Thoracic aorta (tissue), 2 donors: ENCODE measurements at regions not wholly inside any gene's neighbourhood (a gene's known extent, or its start where the extent isn't known, plus 50 kb on each side); places are given as distances from the start of the nearest gene placed in this dataset.

Experiments used
- ATAC-seq: fragments of 150-250 bp; one replicate; pipeline ENCODE4 v1.8.0; 2017; ENCODE audit warnings: low read depth; ENCODE audit not compliant: insufficient number of reproducible peaks, low FRiP score
- DNase-seq: peaks from one replicate; pipeline ENCODE4 v3.0.0-alpha.2; 2020; ENCODE audit warnings: low spot score
- H3K27ac ChIP-seq, 2 donors: fragments of 200-600 bp; sonication (generic); 1 replicate in 1 of 2; 2 replicates in 1 of 2; pipeline ENCODE4 v1.5.1; 2016; ENCODE audit warnings: mild to moderate bottlenecking in 2 of 2, moderate library complexity in 2 of 2
- H3K27me3 ChIP-seq: fragments of 200-600 bp; sonication (generic); replicated peaks from 2 replicates; pipeline ENCODE4 v1.6.0; 2016; ENCODE audit warnings: mild to moderate bottlenecking; ENCODE audit not compliant: insufficient read depth
- H3K36me3 ChIP-seq: fragments of 200-600 bp; sonication (generic); one replicate; pipeline ENCODE4 v1.5.1; 2016
- H3K4me1 ChIP-seq, 2 donors: fragments of 200-600 bp; sonication (generic); 1 replicate in 1 of 2; 2 replicates in 1 of 2; pipeline versions ENCODE4 v1.5.1 to v1.6.0; 2016; ENCODE audit warnings: low read depth in 2 of 2, mild to moderate bottlenecking in 1 of 2; ENCODE audit not compliant: control insufficient read depth in 1 of 2
- H3K4me3 ChIP-seq: fragments of 200-600 bp; sonication (generic); 2 replicates; pipeline ENCODE4 v1.5.1; 2016; ENCODE audit warnings: mild to moderate bottlenecking
- H3K9me3 ChIP-seq: fragments of 200-600 bp; sonication (generic); 2 replicates; pipeline ENCODE4 v1.5.1; 2016
- CTCF ChIP-seq: fragments of 200-600 bp; sonication (generic); IDR thresholded peaks from one replicate; pipeline ENCODE4 v1.5.1; 2019; ENCODE audit warnings: antibody characterized with exemption

GRCh38 chr6:112710710-112711109 lies 363.6 kb downstream of the RFPL4B start:
- no peak overlapping the region for H3K27ac ChIP-seq
- DNase-seq, result no peak
- no peaks in the 10 kb centered on the region for H3K9me3 ChIP-seq
- no peak overlapping the region for H3K4me3 ChIP-seq
- no peaks in the 10 kb centered on the region for H3K4me1 ChIP-seq
- H3K36me3 ChIP-seq, result no peaks in the 10 kb centered on the region
- no peaks in the 10 kb centered on the region for H3K27me3 ChIP-seq
- TF ChIP-seq CTCF, result no peak
- no peak for ATAC-seq

GRCh38 chr6:112713402-112713801 lies 366.3 kb downstream of the RFPL4B start:
- Histone ChIP-seq H3K27me3 (no peaks in the 10 kb centered on the region), H3K27ac (no peak overlapping the region), H3K9me3 (no peaks in the 10 kb centered on the region), H3K36me3 (no peaks in the 10 kb centered on the region), H3K4me1 (no peaks in the 10 kb centered on the region), H3K4me3 (no peak overlapping the region)
- TF ChIP-seq CTCF, result no peak
- ATAC-seq (no peak), DNase-seq (no peak)

GRCh38 chr6:112717401-112717800 lies 370.3 kb downstream of the RFPL4B start:
- DNase-seq (no peak), ATAC-seq (no peak)
- no peaks in the 10 kb centered on the region for H3K27me3 ChIP-seq
- no peaks in the 10 kb centered on the region for H3K36me3 ChIP-seq
- TF ChIP-seq CTCF, result no peak
- no peaks in the 10 kb centered on the region for H3K9me3 ChIP-seq
- H3K27ac ChIP-seq, result no peak overlapping the region
- H3K4me1 ChIP-seq, result no peaks in the 10 kb centered on the region
- no peak overlapping the region for H3K4me3 ChIP-seq

- no peak for TF ChIP-seq CTCF
- no peak for ATAC-seq
Measured at GRCh38 chr6:112717856-112718255, 370.7 kb downstream of the RFPL4B start.

GRCh38 chr6:112725541-112726085 lies 378.5 kb downstream of the RFPL4B start:
- H3K27ac ChIP-seq, result no peak overlapping the region
- no peaks in the 10 kb centered on the region for H3K4me1 ChIP-seq
- no peak overlapping the region for H3K4me3 ChIP-seq
- no peaks in the 10 kb centered on the region for H3K27me3 ChIP-seq
- H3K36me3 ChIP-seq, result no peaks in the 10 kb centered on the region
- no peaks in the 10 kb centered on the region for H3K9me3 ChIP-seq
- ATAC-seq, result no peak
- TF ChIP-seq CTCF, result no peak
- DNase-seq, result no peak

More at GRCh38 chr6:112717856-112718255, 370.7 kb downstream of the RFPL4B start:
- Histone ChIP-seq H3K27ac (no peak overlapping the region), H3K4me3 (no peak overlapping the region), H3K36me3 (no peaks in the 10 kb centered on the region), H3K27me3 (no peaks in the 10 kb centered on the region), H3K9me3 (no peaks in the 10 kb centered on the region), H3K4me1 (no peaks in the 10 kb centered on the region)
- DNase-seq, result no peak
